AG09309 (cell line): ENCODE measurements at regions not wholly inside any gene's neighbourhood (a gene's known extent, or its start where the extent isn't known, plus 50 kb on each side); places are given as distances from the start of the nearest gene placed in this dataset.
A peak's percentile ranks its signal among the peaks of the same experiment; 100 is the strongest.
"Not testable (repeated sequence)": the region's sequence is repeated elsewhere in the genome, so short reads cannot be mapped to it uniquely, and the experiment has no call there.

Experiments
- DNase-seq: peaks from one replicate; pipeline ENCODE4 v3.0.0-alpha.2; 2010; ENCODE audit warnings: low read depth
- H3K4me3 ChIP-seq: 2 replicates; pipeline ENCODE4 v1.5.1; 2011; ENCODE audit warnings: mild to moderate bottlenecking, low read depth, low read length, moderate library complexity; ENCODE audit not compliant: control insufficient read depth
- CTCF ChIP-seq: IDR thresholded peaks from 2 replicates; pipeline ENCODE4 v1.5.1; 2011; ENCODE audit warnings: mild to moderate bottlenecking, low read depth, low read length, inconsistent platforms; ENCODE audit not compliant: insufficient read depth, control insufficient read depth; ENCODE audit errors: missing control alignments

GRCh38 chr7:65221683-65222082, 152.0 kb upstream of the ZNF92 start:
- no peak overlapping the region for H3K4me3 ChIP-seq
- no peak for DNase-seq
- no peak for TF ChIP-seq CTCF

GRCh38 chr7:65219623-65220022, 154.0 kb upstream of the ZNF92 start:
- no peak for DNase-seq
- no peak overlapping the region for H3K4me3 ChIP-seq
- no peak for TF ChIP-seq CTCF

GRCh38 chr7:65216469-65216868, 157.2 kb upstream of the ZNF92 start:
- H3K4me3 ChIP-seq: no peak overlapping the region
- peak; percentile 60 for TF ChIP-seq CTCF
- no peak for DNase-seq

GRCh38 chr7:65213260-65213659, 160.4 kb upstream of the ZNF92 start:
- H3K4me3 ChIP-seq, DNase-seq: not testable (repeated sequence)

- DNase-seq, H3K4me3 ChIP-seq: not testable (repeated sequence)
Measured at GRCh38 chr7:65199221-65199620, 174.4 kb upstream of the ZNF92 start.

- DNase-seq, H3K4me3 ChIP-seq: not testable (repeated sequence)
Measured at GRCh38 chr7:65193334-65194058, 180.2 kb upstream of the ZNF92 start.

- not testable (repeated sequence) for H3K4me3 ChIP-seq, DNase-seq
Measured at GRCh38 chr7:65177041-65177440, 170.6 kb upstream of the ERV3-1 start.

GRCh38 chr7:65150105-65150504, 143.6 kb upstream of the ERV3-1 start:
- H3K4me3 ChIP-seq, DNase-seq: not testable (repeated sequence)

GRCh38 chr7:65146118-65146914, 139.8 kb upstream of the ERV3-1 start:
- DNase-seq, H3K4me3 ChIP-seq: not testable (repeated sequence)

- DNase-seq, H3K4me3 ChIP-seq: not testable (repeated sequence)
Measured at GRCh38 chr7:65145710-65146109, 139.2 kb upstream of the ERV3-1 start.

- DNase-seq, H3K4me3 ChIP-seq: not testable (repeated sequence)
Measured at GRCh38 chr7:65145008-65145407, 138.5 kb upstream of the ERV3-1 start.

- H3K4me3 ChIP-seq, DNase-seq: not testable (repeated sequence)
Measured at GRCh38 chr7:65144557-65144956, 138.1 kb upstream of the ERV3-1 start.

- not testable (repeated sequence) for H3K4me3 ChIP-seq, DNase-seq
Measured at GRCh38 chr7:65144119-65144518, 137.6 kb upstream of the ERV3-1 start.

- DNase-seq, H3K4me3 ChIP-seq: not testable (repeated sequence)
Measured at GRCh38 chr7:65141894-65142293, 135.4 kb upstream of the ERV3-1 start.

GRCh38 chr7:65141405-65141778, 134.9 kb upstream of the ERV3-1 start:
- not testable (repeated sequence) for H3K4me3 ChIP-seq, DNase-seq
